Fibroblast of skin of left quadriceps (primary cell): ENCODE measurements at regions not wholly inside any gene's neighbourhood (a gene's known extent, or its start where the extent isn't known, plus 50 kb on each side); places are given as distances from the start of the nearest gene placed in this dataset.

ENCODE experiments used
- DNase-seq, 2 experiments: peaks; one replicate each; pipeline ENCODE4 v3.0.0-alpha.2; 2013; ENCODE audit warnings: low read depth in 2 of 2

DNA sequence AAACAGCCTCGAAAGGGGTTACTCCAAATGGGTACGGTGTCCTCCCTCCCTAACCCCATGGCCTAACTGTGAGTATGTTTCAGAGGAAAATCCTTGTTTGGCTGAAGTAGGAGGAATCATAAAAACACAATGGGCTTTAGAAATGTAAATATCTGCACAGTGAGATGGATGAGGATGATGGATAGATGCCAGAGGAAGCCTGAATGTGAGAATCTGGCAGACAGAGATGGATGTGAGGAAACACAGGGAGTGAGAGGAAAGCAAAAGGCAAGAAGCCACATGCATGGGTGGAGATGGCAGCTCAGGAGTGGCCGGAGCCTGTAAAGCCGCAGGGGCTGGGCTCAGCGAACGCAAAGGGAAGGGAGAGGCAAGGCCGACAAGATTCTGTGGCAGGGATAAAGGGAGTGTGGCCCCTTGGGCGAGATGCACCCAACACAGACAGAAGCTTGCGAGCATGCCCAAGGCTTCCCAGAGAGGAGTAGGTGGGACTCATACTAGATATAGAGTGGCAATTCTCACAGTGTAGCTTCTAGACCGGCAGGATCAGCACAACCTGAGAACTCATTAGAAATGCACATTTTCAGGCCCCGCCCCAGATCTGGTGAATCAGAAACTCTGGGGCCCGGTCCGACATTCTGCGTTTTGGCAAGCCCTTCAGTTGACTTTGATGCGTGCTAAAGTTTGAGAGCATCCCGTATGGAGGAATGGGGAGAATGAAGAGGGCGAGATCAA is 237.3 kb upstream of the CADM1 start:
- DNase-seq, result no peak

DNA sequence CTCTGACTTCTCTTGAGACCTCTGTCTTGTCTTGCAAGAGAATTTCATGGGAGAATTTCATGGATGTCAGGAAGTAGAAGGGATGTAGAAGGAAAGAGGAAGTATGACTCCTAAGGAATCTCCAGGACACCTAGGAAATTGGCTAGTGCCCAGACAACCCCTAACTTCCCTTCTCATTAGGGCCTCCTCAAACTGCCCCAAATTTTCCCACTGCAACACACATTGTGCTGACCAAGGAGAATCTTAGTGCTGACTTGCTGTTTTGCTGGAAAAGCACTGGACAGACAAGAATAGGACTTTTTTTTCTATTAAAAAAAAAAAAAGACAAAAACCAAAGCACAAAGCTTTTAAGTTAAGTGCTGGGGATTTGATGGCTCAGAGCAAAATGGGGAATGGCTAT is 236.1 kb upstream of the CADM1 start:
- DNase-seq, result no peak

DNA sequence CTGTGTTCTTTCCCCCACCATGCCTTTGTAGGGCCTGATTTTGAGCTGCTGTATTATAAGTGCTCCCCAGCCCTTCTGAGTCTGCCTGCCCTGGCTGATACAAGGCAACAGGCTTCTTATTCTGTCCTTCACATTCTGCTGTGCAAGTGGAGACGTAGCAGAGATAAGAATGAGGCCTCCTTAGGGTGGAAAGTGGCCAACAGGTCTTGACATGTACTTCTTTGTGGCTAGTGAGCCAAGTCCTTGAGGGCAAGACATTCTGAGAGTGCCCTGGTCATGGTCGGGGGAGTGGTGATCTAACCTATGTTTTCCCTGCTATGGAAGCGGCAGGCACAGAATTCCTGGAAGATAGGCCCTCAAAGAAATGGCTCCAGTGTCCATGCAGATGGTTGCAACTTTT is 235.7 kb upstream of the CADM1 start:
- DNase-seq, result no peak

DNA sequence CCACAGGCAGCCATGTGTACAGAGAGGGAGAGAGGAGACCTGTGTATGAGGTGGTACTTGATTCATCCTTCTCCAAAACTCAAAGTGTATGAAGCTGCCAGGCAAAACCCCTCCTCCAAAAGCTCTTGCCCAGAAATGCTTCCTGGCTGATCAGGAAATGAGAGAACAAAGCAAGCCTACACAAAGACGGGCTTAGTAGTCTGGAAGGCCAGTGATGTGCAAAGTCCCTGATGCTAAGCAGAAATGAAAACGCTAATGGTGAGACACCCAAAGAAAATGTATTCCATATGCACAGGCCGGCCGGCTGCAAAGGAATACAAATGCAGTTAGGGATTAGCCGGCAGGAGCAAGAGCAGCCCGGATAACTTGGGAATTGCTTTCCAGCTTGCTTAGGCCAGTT is 234.9 kb upstream of the CADM1 start:
- DNase-seq, result no peak

DNA sequence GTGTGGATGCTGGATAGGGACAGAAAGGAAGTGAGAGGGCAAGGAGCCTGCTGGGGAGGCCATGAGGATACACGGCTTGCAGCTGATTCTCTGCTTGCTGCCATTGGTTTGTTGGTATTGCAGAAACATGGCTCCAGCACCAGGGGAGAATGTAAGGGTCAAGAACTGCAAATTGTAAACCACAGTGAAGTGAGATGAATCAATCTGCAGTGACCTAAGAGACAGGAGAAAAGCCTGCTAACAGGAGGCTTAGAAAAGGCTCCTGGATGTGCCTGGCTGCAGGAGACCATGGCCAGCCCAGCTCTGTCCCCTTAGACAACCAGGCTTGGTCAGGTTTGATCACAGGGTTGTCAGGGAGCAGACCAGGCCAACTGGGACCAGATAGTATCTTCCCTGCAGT is 233.7 kb upstream of the CADM1 start:
- no peak for DNase-seq

DNA sequence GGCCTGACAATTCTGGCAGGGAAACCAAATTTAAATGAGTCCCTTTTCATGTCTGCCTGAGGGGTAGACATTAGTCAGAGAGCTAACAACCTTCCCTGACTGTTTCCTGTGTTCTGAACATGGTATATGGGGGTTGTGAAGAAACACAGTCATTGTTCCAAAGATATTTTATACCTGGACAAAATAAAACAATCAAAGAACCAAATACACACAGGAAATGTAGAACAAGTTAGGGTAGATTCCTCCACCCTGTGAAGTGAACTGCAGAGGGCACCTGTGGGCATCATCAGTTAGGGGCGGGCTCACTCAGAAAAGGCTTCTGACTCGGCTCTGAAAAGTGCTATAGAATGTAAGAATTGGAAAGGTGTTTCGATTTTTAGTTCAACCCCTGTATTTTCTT is 231.9 kb upstream of the CADM1 start:
- DNase-seq, result no peak

DNA sequence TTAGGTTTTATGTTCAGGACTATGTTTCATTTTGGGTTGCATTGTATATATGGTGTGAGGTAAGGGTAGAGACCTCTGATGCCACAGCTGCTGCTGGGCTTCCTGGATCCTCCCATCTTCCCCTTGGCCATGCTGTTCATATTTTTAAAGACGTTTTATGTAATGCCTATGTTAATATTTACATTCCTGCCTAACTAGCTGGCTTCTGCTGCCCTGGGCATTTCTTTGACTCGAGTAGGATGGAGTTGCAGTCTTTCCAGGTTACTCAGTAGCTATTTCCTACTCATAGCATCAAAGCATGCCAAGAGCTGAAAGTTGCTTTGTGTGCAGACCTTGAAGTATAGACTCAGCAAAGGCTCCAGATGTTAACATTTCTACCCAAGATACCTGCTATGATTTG is 220.5 kb upstream of the CADM1 start:
- DNase-seq, result no peak

DNA sequence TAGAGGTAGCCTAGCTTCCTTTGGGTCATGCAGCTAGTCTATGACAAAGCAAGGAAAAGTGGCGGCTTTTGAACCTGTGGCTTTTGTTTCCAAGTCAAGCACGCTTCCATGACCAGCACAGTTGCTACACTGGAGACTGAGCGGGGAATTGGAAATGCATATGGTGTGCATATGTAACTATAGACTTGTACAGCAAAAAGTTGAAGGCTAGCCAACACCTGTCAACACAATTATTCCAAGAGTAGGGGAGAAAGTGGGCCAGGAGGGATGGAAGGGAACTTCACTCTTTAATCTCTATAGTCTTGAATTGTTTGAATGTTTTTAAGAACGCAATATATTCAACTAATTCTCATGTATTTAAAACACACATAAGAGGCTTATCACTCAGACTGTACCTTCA is 218.5 kb upstream of the CADM1 start:
- DNase-seq, result no peak

DNA sequence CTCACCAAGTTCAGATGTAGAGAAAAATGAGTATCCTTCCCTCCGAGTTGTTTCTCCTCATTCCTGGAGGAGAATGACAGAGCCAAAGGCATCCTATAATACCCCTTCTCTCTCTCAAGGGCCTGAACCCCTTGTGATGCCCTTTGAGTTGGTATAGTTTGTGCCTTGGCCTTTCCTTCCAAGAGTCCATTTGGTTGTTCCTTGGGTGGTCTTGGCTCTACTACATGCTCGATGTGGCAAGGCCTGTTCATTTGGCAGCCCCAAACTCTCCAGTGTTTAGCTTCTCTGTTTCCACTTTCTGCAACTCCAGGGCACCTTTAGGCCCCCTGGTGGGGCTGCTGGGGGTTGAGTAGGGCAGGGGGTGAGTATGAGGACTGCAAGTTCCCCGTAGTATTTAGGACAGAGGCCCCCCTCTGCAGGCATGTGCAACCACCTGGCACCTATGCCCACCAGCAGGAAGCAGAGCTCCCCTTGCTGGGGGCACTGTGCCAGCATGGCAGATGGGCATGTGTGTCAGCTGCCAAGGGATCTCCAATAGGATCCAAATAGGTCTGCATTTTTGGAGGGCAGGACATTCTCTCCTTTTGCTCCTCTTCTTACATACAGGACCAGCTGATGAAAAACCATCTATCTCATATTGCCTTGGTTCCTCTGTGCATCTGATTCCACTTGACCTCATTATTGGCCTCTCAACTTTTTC is 217.2 kb upstream of the CADM1 start:
- no peak for DNase-seq

DNA sequence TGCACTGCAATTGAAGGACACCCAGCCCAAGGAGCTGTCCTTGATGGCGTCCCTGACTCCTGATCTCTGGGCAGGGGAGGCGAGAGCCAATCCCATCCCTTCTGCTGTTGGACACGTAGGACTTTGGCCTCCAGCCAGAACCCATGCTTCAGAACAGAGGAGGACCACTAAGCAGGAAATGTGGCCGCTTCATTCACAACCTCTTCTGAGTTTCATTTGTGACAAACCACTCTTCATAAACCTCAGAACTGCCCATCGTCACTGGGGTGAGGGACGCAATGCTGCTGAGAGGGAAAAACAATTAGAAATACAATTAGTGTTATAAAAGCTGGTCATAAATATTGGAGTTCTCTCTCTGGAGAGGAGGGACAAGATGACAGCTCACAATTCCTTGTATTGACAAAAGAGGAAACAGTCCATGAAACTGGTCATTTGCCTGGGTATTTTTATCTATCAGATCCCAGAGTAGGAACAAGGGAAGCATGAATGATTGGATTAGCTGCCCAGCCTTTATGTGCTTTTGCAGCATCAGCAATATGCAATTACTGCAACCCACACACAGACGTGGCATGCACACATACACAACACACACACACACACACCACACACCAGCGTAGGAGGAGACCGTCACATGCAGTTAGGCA is 216.5 kb upstream of the CADM1 start:
- DNase-seq, result no peak

DNA sequence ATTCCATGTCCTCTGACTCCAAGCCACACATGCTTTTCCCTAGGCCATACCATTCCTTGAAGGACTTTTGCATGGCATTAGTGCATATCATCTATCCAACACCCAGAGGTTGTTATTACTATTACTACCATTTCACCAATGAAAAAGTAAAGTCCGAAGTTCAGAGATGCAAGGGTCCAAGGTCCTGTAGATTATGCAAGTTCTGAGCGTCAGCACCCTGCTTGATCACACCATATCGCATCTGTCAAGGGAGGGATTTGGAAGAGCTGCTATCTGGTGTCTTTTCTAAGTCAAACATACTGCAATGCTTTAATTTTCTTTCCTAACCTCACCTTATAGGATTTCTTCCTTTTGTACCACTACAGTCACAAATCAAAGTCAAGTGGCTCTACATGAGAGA is 214.7 kb upstream of the CADM1 start:
- no peak for DNase-seq

DNA sequence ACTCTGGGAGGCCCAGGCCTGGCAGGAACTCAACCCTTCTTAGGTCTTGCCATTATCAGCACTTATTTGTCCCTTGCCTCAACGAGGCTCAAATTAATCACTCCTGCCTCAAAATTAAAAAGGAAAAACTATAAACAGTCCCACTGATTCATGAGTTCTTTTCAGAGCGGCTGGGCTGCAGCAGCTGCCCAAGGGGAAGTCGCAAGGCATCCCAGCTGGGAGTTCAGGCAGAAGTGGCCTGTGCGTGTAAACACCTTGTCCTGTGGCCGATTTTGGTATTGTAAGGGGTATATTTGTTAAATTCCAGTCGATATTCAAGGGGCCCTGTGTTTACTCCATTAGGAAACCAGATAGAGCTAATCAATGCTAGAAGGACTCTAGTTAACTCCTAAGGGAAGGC is 213.9 kb upstream of the CADM1 start:
- no peak for DNase-seq

DNA sequence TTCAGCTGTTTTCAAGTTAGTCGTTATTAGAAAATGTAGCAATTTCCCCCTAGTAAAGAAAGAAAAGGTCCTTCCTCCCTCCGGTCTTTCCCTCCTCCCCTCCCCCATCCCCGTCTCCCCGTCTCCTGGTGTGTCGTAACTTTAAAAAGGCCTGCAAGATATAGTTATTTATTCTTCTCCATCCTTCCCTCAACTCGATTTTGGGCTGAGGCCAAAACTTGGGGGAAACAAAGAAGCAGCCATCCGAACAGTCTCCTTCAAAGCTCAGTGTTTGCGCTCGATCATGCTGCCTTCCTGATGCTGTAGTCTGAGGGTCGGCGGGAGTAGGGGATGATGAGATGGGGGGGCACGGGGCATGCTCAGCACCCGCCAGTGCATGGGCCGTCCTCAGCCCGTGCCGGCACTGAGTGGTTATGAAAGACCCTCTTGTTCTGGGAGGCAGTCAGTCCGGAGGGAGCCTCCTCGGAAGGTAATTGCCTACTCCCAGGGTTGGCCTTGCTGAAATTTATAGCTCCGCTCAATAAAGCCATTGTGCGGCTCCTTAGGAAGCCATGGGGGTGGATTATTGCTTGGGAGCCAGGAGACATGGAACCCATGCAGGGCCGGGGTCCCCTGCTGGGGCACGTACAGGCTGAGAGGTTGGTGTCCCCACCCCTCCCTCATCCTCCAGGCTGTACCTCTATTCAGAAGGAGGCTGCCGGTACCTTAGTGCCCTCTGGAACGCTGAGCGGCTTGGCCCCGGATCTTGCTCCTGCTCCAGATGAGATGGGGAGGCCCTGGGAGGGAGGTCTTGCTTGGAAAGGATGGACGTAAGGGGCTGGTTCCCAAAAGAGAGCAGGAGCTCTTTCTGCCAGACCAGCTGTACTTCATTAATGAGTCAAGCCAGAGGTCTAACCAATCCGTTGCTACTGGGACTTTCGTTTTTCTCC is 212.7 kb upstream of the CADM1 start:
- peak in 1 of 2 experiments; percentile 14 for DNase-seq

DNA sequence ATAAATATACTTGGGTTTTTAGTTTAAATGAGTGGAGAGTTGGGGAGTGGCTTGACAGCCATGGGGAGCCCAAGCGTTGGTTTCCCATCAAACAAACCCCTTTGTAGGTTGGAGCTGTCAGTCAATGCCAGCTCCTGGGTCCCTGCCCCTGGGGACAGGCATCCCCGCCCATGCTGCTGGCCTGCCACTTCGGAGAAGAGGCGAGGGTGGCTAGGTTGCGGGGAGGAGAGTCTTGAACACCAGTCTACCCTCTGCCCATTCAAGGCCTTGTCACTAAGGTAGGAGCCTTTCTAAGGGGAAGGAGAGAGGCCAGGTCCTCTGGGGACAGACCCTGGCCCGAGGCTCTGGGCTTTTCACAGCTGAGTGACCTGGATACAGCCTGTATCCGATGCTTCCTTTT is 211.9 kb upstream of the CADM1 start:
- DNase-seq, result no peak

DNA sequence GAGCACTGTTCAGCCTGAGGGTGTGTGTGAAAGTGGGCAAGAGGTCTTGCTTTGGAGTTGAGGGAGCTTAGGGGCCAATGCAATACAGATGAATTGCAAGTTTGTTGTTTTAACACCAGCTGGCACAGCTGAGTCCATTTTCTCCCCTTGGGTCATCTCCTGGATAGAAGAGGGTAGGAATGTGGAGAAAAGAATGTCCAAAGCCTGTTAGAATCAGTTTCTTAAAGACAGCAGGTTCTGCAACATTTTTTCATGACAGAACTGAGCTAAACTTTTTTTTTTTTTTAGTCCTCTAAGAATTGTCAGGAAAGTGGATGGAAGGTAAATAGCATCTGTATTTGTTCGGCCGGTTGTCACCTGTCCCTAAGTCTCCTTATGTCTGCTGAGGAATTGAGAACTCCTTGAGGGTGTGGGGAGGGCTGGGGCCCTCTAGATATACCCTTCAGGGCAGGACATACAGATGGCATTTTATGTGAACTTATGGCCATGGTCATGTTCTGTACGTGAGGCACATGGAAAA is 211.1 kb upstream of the CADM1 start:
- no peak for DNase-seq

DNA sequence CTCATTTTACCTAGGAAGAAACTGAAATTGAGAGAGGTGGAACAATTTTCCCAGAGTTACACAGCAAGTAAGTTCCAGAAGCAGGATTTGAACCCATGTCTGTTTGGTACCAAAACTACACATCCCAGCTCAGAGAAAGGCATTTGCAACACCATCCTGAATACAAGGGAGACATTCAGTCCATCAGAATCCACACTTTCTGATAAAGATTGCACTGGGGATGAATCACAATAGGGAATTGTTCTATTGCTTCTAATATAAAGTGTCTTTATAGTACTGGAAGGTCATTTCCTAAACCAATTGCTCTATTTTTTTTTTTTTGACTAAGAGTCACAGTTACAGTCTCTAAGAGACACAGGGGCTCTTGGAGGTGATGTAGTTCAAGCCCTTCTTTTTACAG is 208.1 kb upstream of the CADM1 start:
- no peak for DNase-seq

DNA sequence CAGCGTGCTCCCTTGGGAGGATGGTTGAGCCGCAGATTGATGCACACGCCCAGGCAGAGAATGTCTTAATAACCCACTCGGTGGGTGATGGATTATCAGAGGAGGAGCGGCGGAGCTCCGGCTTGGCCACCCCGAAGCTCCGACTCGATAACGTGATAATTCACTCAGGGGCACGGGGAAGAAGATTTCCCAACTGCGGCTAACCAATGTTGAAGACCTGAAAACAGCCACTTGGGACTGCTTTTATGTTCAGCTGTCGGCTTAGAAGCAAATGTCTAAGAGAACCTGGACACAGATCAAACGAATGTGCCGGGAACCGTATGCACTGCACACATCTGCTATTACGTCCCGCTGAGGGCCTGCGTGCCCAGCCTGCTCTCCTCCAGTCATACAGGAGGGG is 206.8 kb upstream of the CADM1 start:
- DNase-seq, result peak; percentile 29 to 37

DNA sequence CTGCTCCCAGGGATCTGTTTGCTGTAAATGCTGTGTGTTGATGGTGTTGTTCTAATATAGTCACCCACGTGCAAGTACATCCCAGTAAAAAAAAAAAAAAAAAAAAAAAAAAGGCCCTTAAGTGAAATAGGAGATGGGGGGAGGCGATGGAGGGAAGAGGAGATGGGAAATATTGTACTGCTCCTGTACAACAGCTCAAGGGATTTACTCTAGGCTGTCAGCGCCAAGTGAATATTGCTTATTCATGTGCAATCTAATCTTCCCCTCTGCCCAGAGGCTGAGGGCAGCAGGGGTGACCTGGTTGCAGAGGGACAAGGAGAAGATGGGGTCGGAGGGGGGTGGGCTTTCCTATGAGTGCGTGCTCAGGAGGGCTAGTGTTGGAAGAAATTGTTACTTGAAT is 206.2 kb upstream of the CADM1 start:
- no peak for DNase-seq

DNA sequence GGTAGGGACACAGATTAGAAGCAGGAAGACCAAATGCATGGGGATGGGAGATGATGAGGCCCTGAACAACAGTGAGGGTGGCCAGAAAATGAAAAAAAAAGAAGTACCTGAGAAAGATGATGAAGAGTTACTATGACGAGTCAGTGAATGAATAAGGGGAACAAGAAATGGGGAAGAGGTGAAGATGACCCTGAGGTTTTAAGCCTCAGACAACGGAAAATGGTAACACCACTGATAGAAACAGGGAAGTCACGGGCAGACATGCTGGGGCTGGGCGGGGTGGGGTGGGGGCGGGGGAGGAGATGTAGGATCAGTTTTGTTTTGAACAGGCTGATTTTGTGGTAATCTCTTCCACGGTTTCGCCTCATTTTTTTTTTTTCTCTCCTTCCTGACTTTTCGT is 205.1 kb upstream of the CADM1 start:
- no peak for DNase-seq

DNA sequence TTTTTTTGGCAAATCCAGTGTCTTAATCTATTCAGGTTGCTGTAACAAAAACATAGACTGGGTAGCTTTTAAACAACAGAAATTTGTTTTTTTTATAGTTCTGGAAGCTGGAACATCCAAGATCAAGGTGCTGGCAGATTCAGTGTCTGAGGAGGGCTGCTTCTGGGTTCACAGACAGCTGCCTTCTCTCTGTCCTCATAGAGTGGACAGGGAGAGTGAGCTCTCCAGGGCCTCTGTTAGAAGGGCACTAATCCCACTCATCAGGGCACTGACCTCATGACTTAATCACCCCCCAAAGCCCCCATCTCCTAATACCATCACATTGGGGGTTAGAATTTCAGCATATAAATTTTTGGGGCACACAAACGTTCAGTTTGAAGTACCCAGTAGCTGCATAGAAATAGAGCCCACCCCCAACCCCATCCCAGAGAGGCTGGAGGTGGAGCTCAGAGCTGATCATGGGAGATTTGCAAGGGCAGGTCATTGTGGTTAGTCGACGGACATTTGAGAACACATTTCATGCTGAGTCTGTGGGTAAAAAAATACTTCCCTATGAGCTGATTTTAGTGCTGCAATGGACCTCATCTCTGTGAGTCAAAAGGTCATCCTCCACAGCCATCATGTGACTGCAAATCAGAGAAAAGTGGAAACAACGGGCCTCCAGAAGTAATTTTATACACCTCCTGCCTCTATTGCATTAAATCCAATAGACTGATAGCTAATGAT is 203.1 kb upstream of the CADM1 start:
- DNase-seq, result no peak

DNA sequence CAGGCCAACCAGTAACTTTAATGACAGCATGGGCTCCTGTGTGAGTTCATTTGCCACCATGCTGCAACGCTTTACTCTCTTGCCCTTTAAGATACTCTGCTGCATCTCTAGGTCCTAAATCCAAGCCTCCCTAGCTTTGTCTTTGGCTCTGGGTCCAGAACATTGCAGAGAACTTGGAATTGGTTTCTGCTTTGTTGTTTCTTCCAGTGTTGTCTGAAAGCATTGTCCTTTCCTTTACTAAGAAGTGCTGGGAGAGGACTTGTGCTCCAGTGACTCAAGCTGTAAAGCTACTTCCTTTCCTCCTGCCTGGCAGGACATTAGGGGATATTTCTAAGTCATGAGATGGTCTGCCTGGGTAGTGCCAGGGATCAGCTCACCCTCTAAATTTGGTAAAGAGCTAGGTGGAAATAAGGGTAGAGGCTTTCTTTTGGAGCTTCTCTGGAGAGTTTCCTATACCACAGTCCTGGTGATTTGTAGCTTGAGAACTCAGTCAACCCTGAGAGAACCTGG is 202.5 kb upstream of the CADM1 start:
- no peak for DNase-seq
